ENCODE measurements at regions not wholly inside any gene's neighbourhood (a gene's known extent, or its start where the extent isn't known, plus 50 kb on each side); places are given as distances from the start of the nearest gene placed in this dataset.

DNA sequence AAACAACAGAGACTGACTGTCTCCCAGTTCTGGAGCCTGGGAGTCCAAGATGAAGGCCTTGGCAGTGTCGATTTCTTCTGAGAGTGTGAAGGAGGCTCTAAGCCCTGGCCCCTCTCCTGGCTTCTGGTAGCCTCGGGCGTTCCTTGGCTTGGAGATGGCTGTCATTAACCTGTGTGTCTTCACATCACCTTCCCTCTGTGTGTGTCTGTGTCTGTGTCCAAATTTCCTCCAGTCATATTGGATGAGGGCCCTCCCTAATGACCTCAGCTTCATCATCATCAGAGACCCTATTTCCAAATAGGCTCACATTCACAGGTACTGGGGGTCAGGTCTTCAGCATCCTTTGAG is 138.3 kb downstream of the TOMM20 start:
- TF ChIP-seq, protein P1, sequence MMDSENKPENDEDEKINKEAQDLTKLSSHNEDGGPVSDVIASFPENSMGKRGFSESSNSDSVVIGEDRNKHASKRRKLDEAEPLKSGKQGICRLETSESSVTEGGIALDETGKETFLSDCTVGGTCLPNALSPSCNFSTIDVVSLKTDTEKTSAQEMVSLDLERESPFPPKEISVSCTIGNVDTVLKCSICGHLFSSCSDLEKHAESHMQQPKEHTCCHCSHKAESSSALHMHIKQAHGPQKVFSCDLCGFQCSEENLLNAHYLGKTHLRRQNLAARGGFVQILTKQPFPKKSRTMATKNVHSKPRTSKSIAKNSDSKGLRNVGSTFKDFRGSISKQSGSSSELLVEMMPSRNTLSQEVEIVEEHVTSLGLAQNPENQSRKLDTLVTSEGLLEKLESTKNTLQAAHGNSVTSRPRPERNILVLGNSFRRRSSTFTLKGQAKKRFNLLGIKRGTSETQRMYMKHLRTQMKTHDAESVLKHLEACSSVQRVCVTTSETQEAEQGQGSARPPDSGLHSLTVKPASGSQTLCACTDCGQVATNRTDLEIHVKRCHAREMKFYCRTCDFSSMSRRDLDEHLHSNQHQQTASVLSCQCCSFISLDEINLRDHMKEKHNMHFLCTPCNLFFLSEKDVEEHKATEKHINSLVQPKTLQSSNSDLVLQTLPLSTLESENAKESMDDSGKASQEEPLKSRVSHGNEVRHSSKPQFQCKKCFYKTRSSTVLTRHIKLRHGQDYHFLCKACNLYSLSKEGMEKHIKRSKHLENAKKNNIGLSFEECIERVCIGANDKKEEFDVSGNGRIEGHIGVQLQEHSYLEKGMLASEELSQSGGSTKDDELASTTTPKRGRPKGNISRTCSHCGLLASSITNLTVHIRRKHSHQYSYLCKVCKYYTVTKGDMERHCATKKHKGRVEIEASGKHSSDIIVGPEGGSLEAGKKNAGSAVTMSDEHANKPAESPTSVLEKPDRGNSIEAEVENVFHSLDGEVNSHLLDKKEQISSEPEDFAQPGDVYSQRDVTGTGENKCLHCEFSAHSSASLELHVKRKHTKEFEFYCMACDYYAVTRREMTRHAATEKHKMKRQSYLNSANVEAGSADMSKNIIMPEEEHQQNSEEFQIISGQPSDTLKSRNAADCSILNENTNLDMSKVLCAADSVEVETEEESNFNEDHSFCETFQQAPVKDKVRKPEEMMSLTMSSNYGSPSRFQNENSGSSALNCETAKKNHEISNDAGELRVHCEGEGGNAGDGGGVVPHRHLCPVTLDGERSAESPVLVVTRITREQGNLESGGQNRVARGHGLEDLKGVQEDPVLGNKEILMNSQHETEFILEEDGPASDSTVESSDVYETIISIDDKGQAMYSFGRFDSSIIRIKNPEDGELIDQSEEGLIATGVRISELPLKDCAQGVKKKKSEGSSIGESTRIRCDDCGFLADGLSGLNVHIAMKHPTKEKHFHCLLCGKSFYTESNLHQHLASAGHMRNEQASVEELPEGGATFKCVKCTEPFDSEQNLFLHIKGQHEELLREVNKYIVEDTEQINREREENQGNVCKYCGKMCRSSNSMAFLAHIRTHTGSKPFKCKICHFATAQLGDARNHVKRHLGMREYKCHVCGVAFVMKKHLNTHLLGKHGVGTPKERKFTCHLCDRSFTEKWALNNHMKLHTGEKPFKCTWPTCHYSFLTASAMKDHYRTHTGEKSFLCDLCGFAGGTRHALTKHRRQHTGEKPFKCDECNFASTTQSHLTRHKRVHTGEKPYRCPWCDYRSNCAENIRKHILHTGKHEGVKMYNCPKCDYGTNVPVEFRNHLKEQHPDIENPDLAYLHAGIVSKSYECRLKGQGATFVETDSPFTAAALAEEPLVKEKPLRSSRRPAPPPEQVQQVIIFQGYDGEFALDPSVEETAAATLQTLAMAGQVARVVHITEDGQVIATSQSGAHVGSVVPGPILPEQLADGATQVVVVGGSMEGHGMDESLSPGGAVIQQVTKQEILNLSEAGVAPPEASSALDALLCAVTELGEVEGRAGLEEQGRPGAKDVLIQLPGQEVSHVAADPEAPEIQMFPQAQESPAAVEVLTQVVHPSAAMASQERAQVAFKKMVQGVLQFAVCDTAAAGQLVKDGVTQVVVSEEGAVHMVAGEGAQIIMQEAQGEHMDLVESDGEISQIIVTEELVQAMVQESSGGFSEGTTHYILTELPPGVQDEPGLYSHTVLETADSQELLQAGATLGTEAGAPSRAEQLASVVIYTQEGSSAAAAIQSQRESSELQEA (IDR thresholded peaks at IDR 0.05; ENCODE audit: low read depth): no peak
- no peak for TF ChIP-seq FOS (IDR thresholded peaks at IDR 0.05; ENCODE audit: extremely low read depth, insufficient read length)
- TF ChIP-seq ZNF354B (CRISPR knock-in tag; IDR thresholded peaks at IDR 0.05): no peak

Data from K562 (cell line).